Adrenal gland (tissue), 9 donors: ENCODE measurements at regions not wholly inside any gene's neighbourhood (a gene's known extent, or its start where the extent isn't known, plus 50 kb on each side); places are given as distances from the start of the nearest gene placed in this dataset.

ENCODE experiments used
- DNase-seq, 7 donors: peaks; one replicate each; pipeline ENCODE4 v3.0.0-alpha.2; 2019 to 2020
- H3K27ac ChIP-seq, 5 donors: fragments of 200-600 bp; sonication (generic) in 4 of 5; 1 replicate in 3 of 5; 2 replicates in 2 of 5; pipeline versions ENCODE4 v1.5.1 to v1.8.0; 2016 to 2020; ENCODE audit warnings: mild to moderate bottlenecking in 1 of 5
- H3K27me3 ChIP-seq: fragments of 200-600 bp; 2 replicates; pipeline ENCODE4 v1.8.0; 2021
- H3K36me3 ChIP-seq, 2 donors: fragments of 200-600 bp; replicated peaks in 1 of 2; 1 replicate in 1 of 2; 2 replicates in 1 of 2; pipeline versions ENCODE4 v1.5.1 to v1.8.0; 2018 to 2022
- H3K4me1 ChIP-seq, 2 donors: fragments of 200-600 bp; replicated peaks in 1 of 2; 1 replicate in 1 of 2; 2 replicates in 1 of 2; pipeline versions ENCODE4 v1.5.1 to v1.8.0; 2018 to 2021
- H3K4me3 ChIP-seq, 4 donors: fragments of 200-600 bp; sonication (generic) in 3 of 4; one replicate each; pipeline ENCODE4 v1.5.1; 2016 to 2018
- H3K9me3 ChIP-seq, 3 donors: fragments of 200-600 bp; sonication (generic) in 1 of 3; replicated peaks in 1 of 3; 1 replicate in 2 of 3; 2 replicates in 1 of 3; pipeline versions ENCODE4 v1.5.1 to v1.8.0; 2016 to 2021
- POLR2A ChIP-seq, 2 donors: fragments of 450-650 bp; IDR thresholded peaks; one replicate each; pipeline ENCODE4 v1.6.1; 2017; ENCODE audit warnings: antibody characterized with exemption in 2 of 2, mild to moderate bottlenecking in 2 of 2, moderate library complexity in 1 of 2
- WGBS, 4 donors: extraction: QIAGEN DNeasy Blood & Tissue Kit in 2 of 4; methylation state at CpG; one replicate each; pipeline versions ENCODE4 v1.1.5 to v1.1.7; 2013 to 2017; 5-methylcytosine and 5-hydroxymethylcytosine counted together
- intact Hi-C, 2 donors: fragments of 100-400 bp; cut with DNase I; formaldehyde crosslinking; loops; one replicate each; pipeline versions ENCODE4 v1.14.1 to v1.15.0; 2022 to 2023
- TF ChIP-seq, protein P1 (sequence below), 6 experiments: fragments of 450-650 bp in 4 of 6; fragments of 200-600 bp in 2 of 6; sonication (generic) in 1 of 6; IDR thresholded peaks; 1 replicate in 5 of 6; 2 replicates in 1 of 6; pipeline versions ENCODE4 v1.5.1 to v1.8.0; 2016 to 2021; ENCODE audit warnings: antibody characterized with exemption in 6 of 6, mild to moderate bottlenecking in 2 of 6, moderate library complexity in 1 of 6
- donor health status: healthy with polysubstance abuse.
- donor health status: Bipolar disorder and iron deficiency.
- donor health status: DM: yes; HTN: yes; CAD: no.
- donor health status: DM: no; HTN: no; CAD: no.
- donor health status: DM: no; HTN: no; CAD: no.

DNA sequence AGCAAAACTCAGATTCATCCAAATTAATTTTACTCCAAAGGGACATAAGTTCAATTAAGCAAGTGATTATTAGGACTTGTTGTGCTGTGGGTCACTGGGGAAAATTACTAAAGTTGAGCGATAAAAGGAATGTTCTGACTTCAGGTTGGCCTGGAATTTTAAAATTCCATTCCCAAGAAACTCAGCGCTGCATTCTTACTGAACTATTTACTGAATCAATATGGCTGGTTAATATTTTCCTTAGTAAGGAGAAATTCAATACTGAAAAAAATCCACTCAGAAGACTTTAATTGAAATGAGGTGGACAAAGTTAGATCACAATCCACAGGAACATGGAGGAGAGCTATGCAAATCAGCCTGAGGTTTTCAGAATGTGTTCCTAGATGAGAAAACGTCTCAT, 578.9 kb upstream of the NR5A2 start:
- TF ChIP-seq, protein P1, sequence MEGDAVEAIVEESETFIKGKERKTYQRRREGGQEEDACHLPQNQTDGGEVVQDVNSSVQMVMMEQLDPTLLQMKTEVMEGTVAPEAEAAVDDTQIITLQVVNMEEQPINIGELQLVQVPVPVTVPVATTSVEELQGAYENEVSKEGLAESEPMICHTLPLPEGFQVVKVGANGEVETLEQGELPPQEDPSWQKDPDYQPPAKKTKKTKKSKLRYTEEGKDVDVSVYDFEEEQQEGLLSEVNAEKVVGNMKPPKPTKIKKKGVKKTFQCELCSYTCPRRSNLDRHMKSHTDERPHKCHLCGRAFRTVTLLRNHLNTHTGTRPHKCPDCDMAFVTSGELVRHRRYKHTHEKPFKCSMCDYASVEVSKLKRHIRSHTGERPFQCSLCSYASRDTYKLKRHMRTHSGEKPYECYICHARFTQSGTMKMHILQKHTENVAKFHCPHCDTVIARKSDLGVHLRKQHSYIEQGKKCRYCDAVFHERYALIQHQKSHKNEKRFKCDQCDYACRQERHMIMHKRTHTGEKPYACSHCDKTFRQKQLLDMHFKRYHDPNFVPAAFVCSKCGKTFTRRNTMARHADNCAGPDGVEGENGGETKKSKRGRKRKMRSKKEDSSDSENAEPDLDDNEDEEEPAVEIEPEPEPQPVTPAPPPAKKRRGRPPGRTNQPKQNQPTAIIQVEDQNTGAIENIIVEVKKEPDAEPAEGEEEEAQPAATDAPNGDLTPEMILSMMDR (IDR thresholded peaks at IDR 0.05): no peak
- no peak for TF ChIP-seq POLR2A (IDR thresholded peaks at IDR 0.05)
- Histone ChIP-seq H3K9me3 (no peaks in the 10 kb centered on the region), H3K27me3 (no peaks in the 10 kb centered on the region), H3K27ac (no peak overlapping the region), H3K36me3 (no peaks in the 10 kb centered on the region), H3K4me3 (no peak overlapping the region), H3K4me1 (no peaks in the 10 kb centered on the region)
- intact Hi-C loops: no loop called here
- no peak for DNase-seq
- 61 to 72% (median 71%) methylated on average over 3 of the region's 3 CpGs for WGBS, 4 donors

DNA sequence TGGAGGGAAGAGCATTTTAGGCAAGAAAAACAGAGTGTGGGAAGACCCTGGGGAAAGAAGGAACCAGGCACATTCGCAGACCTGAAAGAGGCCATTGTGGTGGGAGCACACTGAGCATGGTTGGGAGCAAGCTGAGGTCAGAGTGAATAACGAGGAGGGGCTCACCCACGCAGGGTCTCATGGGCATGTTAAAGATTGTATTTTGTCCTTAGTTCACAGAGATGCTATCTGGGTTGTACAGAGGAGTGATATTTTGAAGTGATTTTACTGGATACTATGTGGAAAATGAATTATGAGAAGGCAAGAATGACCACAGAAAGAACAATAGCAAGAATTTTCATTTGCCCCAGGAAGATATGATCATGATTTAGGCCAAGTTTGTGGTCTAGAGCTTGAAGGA, 578.3 kb upstream of the NR5A2 start:
- no peaks in the 10 kb centered on the region for H3K4me1 ChIP-seq
- no peaks in the 10 kb centered on the region for H3K36me3 ChIP-seq
- H3K27ac ChIP-seq: no peak overlapping the region
- no peaks in the 10 kb centered on the region for H3K27me3 ChIP-seq
- WGBS, 4 donors: 50 to 57% (median 54%) methylated on average over 3 of the region's 3 CpGs
- H3K9me3 ChIP-seq: no peaks in the 10 kb centered on the region
- TF ChIP-seq POLR2A (IDR thresholded peaks at IDR 0.05): no peak
- TF ChIP-seq, protein P1 (IDR thresholded peaks at IDR 0.05): no peak
- intact Hi-C loops: no loop called here
- no peak overlapping the region for H3K4me3 ChIP-seq
- no peak for DNase-seq

DNA sequence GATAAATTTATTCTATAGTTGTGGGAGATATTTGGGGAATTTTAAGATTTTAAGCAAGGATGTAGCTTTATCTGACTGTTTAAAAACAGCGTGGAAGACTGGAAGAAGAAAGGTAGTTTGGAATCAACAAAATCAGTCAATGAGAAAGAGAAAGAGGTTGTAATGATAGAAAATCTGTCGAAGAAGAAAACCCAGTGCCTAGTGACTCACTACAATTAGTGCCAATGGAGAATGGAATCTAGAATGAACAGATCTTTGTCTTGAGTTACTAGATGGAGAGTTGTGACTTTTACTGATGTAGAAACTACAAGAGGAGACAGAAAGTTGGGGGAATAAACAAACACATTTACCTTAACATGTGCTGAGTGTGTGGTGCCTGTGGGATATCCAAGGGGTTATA, 577.8 kb upstream of the NR5A2 start:
- WGBS, 4 donors: 34 to 78% (median 37%) methylated on average over 2 of the region's 2 CpGs
- no peaks in the 10 kb centered on the region for H3K27me3 ChIP-seq
- no peaks in the 10 kb centered on the region for H3K36me3 ChIP-seq
- intact Hi-C loops: no loop called here
- no peaks in the 10 kb centered on the region for H3K9me3 ChIP-seq
- DNase-seq: no peak
- TF ChIP-seq, protein P1 (IDR thresholded peaks at IDR 0.05): no peak
- TF ChIP-seq POLR2A (IDR thresholded peaks at IDR 0.05): no peak
- H3K4me1 ChIP-seq: no peaks in the 10 kb centered on the region
- H3K27ac ChIP-seq: no peak overlapping the region
- H3K4me3 ChIP-seq: no peak overlapping the region

DNA sequence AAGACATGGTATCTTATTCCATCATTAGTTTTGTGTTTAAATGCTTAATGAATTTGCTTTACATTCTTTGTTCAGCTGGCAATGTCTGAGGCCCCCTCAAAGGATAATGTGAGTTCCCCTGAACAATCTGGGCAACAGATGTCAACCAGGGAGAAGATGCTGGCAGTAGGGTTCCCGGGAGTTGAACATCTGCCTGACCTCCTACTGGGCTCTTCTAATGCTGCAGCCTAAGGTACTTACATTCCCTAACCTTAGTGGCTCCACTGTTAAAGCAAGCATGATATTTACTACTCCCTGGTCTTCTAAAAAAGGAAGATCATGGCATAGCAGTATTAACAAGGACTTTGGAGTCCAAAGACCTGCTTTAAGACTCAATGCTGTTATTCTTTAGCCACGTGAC, 574.9 kb upstream of the NR5A2 start:
- WGBS, 4 donors: 49 to 74% (median 54%) methylated on average over 2 of the region's 2 CpGs
- H3K4me1 ChIP-seq: no peaks in the 10 kb centered on the region
- no peak overlapping the region for H3K4me3 ChIP-seq
- no peaks in the 10 kb centered on the region for H3K9me3 ChIP-seq
- intact Hi-C loops: no loop called here
- no peaks in the 10 kb centered on the region for H3K36me3 ChIP-seq
- H3K27ac ChIP-seq: no peak overlapping the region
- DNase-seq: no peak
- no peak for TF ChIP-seq POLR2A (IDR thresholded peaks at IDR 0.05)
- TF ChIP-seq, protein P1 (IDR thresholded peaks at IDR 0.05): no peak
- H3K27me3 ChIP-seq: no peaks in the 10 kb centered on the region
